ENCODE measurements at regions not wholly inside any gene's neighbourhood (a gene's known extent, or its start where the extent isn't known, plus 50 kb on each side); places are given as distances from the start of the nearest gene placed in this dataset.

DNA sequence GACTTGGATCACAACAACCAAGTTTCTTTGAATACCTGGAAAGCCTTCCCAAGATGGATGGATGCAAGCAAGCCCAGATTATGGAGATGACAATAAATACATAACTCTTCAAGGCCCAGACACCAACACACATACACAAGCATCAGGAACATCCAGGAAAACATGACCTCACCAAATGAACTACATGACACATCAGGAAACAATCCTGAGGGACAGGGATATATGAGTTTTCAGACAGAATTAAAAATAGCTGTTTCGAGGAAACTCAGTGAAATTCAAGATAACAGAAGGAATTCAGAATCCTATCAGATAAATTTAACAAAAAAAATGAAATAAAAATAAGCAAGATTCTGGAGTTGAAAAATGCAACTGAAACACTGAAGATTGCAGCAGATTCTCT lies 659.4 kb downstream of the METTL15 start:
- TF ChIP-seq, protein P1, sequence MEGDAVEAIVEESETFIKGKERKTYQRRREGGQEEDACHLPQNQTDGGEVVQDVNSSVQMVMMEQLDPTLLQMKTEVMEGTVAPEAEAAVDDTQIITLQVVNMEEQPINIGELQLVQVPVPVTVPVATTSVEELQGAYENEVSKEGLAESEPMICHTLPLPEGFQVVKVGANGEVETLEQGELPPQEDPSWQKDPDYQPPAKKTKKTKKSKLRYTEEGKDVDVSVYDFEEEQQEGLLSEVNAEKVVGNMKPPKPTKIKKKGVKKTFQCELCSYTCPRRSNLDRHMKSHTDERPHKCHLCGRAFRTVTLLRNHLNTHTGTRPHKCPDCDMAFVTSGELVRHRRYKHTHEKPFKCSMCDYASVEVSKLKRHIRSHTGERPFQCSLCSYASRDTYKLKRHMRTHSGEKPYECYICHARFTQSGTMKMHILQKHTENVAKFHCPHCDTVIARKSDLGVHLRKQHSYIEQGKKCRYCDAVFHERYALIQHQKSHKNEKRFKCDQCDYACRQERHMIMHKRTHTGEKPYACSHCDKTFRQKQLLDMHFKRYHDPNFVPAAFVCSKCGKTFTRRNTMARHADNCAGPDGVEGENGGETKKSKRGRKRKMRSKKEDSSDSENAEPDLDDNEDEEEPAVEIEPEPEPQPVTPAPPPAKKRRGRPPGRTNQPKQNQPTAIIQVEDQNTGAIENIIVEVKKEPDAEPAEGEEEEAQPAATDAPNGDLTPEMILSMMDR (IDR thresholded peaks at IDR 0.05) = no peak
- no peak for TF ChIP-seq EZH2 (IDR thresholded peaks at IDR 0.05; ENCODE audit: borderline replicate concordance, insufficient read depth, low read depth, low read length, poor library complexity, severe bottlenecking)

All from B cell (primary cell).